HG03280 (cell line): ENCODE measurements at regions not wholly inside any gene's neighbourhood (a gene's known extent, or its start where the extent isn't known, plus 50 kb on each side); places are given as distances from the start of the nearest gene placed in this dataset.

Experiments
- ATAC-seq: cut with Tn5 transposase; IDR thresholded peaks from one replicate; pipeline ENCODE4 v1.9.1; 2021; ENCODE audit warnings: mild to moderate bottlenecking, moderate library complexity; ENCODE audit not compliant: unreplicated experiment

GRCh38 chr5:15220642-15221173 is 279.3 kb upstream of the FBXL7 start:
- no peak for ATAC-seq

GRCh38 chr5:15215056-15215455 is 284.9 kb upstream of the FBXL7 start:
- no peak for ATAC-seq

- no peak for ATAC-seq
These were observed 286.0 kb upstream of the FBXL7 start for GRCh38 chr5:15214010-15214409.

- ATAC-seq, result no peak
These were observed 290.8 kb upstream of the FBXL7 start for GRCh38 chr5:15209053-15209762.

- ATAC-seq, result no peak
These were observed 293.8 kb upstream of the FBXL7 start for GRCh38 chr5:15206133-15206532.

- no peak for ATAC-seq
These were observed 296.6 kb upstream of the FBXL7 start for GRCh38 chr5:15203376-15203775.

- ATAC-seq, result no peak
These were observed 309.0 kb upstream of the FBXL7 start for GRCh38 chr5:15191012-15191411.

- ATAC-seq, result no peak
These were observed 311.9 kb upstream of the ANKH start for GRCh38 chr5:15183520-15183919.

- no peak for ATAC-seq
These were observed 298.6 kb upstream of the ANKH start for GRCh38 chr5:15170173-15170572.

GRCh38 chr5:15168358-15168757 is 296.8 kb upstream of the ANKH start:
- ATAC-seq, result no peak

GRCh38 chr5:15160091-15160490 is 288.5 kb upstream of the ANKH start:
- no peak for ATAC-seq

- ATAC-seq, result no peak
These were observed 288.0 kb upstream of the ANKH start for GRCh38 chr5:15159606-15160005.

- ATAC-seq, result no peak
These were observed 270.9 kb upstream of the ANKH start for GRCh38 chr5:15142458-15142857.

GRCh38 chr5:15137414-15137813 is 265.8 kb upstream of the ANKH start:
- ATAC-seq, result no peak

- ATAC-seq, result no peak
These were observed 264.1 kb upstream of the ANKH start for GRCh38 chr5:15135661-15136060.

GRCh38 chr5:15133456-15133965 is 261.9 kb upstream of the ANKH start:
- ATAC-seq, result no peak

GRCh38 chr5:15132816-15133405 is 261.3 kb upstream of the ANKH start:
- ATAC-seq, result no peak

GRCh38 chr5:15131909-15132308 is 260.3 kb upstream of the ANKH start:
- no peak for ATAC-seq

- ATAC-seq, result no peak
These were observed 253.4 kb upstream of the ANKH start for GRCh38 chr5:15124871-15125568.

- ATAC-seq, result no peak
These were observed 252.9 kb upstream of the ANKH start for GRCh38 chr5:15124461-15124860.

- no peak for ATAC-seq
These were observed 246.1 kb upstream of the ANKH start for GRCh38 chr5:15117688-15118087.

- no peak for ATAC-seq
These were observed 245.4 kb upstream of the ANKH start for GRCh38 chr5:15116996-15117395.
